NCI-H146 treated with DMSO at 0.1 percent for 48 hours (cell line): ENCODE measurements at regions not wholly inside any gene's neighbourhood (a gene's known extent, or its start where the extent isn't known, plus 50 kb on each side); places are given as distances from the start of the nearest gene placed in this dataset.

ENCODE experiments used
- DNase-seq: peaks from one replicate; lab custom pipeline; 2025; ENCODE audit not compliant: unreplicated experiment; lab: John Stamatoyannopoulos, UW

GRCh38 chr7:81533426-81533825 is 236.4 kb downstream of the HGF start:
- DNase-seq: no peak

- no peak for DNase-seq
Measured at GRCh38 chr7:81529785-81530184, 240.1 kb downstream of the HGF start.

GRCh38 chr7:81527651-81528050 is 242.2 kb downstream of the HGF start:
- no peak for DNase-seq

- no peak for DNase-seq
Measured at GRCh38 chr7:81526971-81527370, 242.9 kb downstream of the HGF start.

GRCh38 chr7:81525841-81526240 is 244.0 kb downstream of the HGF start:
- DNase-seq: no peak

GRCh38 chr7:81519886-81520285 is 250.0 kb downstream of the HGF start:
- no peak for DNase-seq

GRCh38 chr7:81516898-81517297 is 252.9 kb downstream of the HGF start:
- no peak for DNase-seq

GRCh38 chr7:81515009-81515408 is 254.8 kb downstream of the HGF start:
- no peak for DNase-seq

GRCh38 chr7:81514546-81514945 is 255.3 kb downstream of the HGF start:
- no peak for DNase-seq

- DNase-seq: no peak
Measured at GRCh38 chr7:81510122-81510521, 259.7 kb downstream of the HGF start.

GRCh38 chr7:81507221-81507620 is 262.6 kb downstream of the HGF start:
- DNase-seq: no peak

GRCh38 chr7:81506609-81507008 is 263.2 kb downstream of the HGF start:
- no peak for DNase-seq

GRCh38 chr7:81503771-81504170 is 266.1 kb downstream of the HGF start:
- no peak for DNase-seq

GRCh38 chr7:81503336-81503735 is 266.5 kb downstream of the HGF start:
- no peak for DNase-seq

- no peak for DNase-seq
Measured at GRCh38 chr7:81501220-81501619, 268.6 kb downstream of the HGF start.

- DNase-seq: no peak
Measured at GRCh38 chr7:81500631-81501030, 269.2 kb downstream of the HGF start.

- peak; percentile 35 for DNase-seq
Measured at GRCh38 chr7:81499262-81500116, 270.4 kb downstream of the HGF start.

GRCh38 chr7:81498176-81498575 is 271.7 kb downstream of the HGF start:
- no peak for DNase-seq

- no peak for DNase-seq
Measured at GRCh38 chr7:81492910-81493309, 276.9 kb downstream of the HGF start.

GRCh38 chr7:81492240-81492639 is 277.6 kb downstream of the HGF start:
- DNase-seq: no peak

GRCh38 chr7:81491573-81491972 is 278.3 kb downstream of the HGF start:
- DNase-seq: no peak

GRCh38 chr7:81488210-81488609 is 281.6 kb downstream of the HGF start:
- no peak for DNase-seq

GRCh38 chr7:81487516-81487915 is 282.3 kb downstream of the HGF start:
- DNase-seq: no peak
